ENCODE measurements at regions not wholly inside any gene's neighbourhood (a gene's known extent, or its start where the extent isn't known, plus 50 kb on each side); places are given as distances from the start of the nearest gene placed in this dataset.

GRCh38 chr17:72284806-72285205 lies 164.0 kb downstream of the SOX9 start:
- TF ChIP-seq KDM1A (IDR thresholded peaks at IDR 0.05; ENCODE audit: low read depth) (no peak), CBX2 (IDR thresholded peaks at IDR 0.05; ENCODE audit: borderline replicate concordance, low read depth) (no peak), POLR2A (IDR thresholded peaks at IDR 0.05; ENCODE audit: low read length) (no peak), SMC3 (IDR thresholded peaks at IDR 0.05) (no peak), REST (IDR thresholded peaks at IDR 0.05) (no peak), CTCF (IDR thresholded peaks at IDR 0.05) (no peak), MAFK (IDR thresholded peaks at IDR 0.05; ENCODE audit: partially characterized antibody) (no peak), USF2 (IDR thresholded peaks at IDR 0.05) (no peak), RAD21 (conservative IDR thresholded peaks at IDR 0.05 in 1 of 2, IDR thresholded peaks at IDR 0.05 in 1 of 2) (no peak), BHLHE40 (IDR thresholded peaks at IDR 0.05; ENCODE audit: low read depth, low read length) (no peak)
